Cardiac fibroblast (primary cell): ENCODE measurements at regions not wholly inside any gene's neighbourhood (a gene's known extent, or its start where the extent isn't known, plus 50 kb on each side); places are given as distances from the start of the nearest gene placed in this dataset.

ENCODE experiments used
- DNase-seq, 2 donors: peaks; one replicate each; pipeline versions ENCODE4 v3.0.0 to v3.0.0-alpha.2; 2010; ENCODE audit warnings: low read depth in 2 of 2
- H3K4me3 ChIP-seq, 2 donors: replicated peaks in 1 of 2; 1 replicate in 1 of 2; 2 replicates in 1 of 2; pipeline ENCODE4 v1.5.1; 2011; ENCODE audit warnings: low read depth in 2 of 2, low read length in 2 of 2, mild to moderate bottlenecking in 2 of 2, moderate library complexity in 1 of 2
- CTCF ChIP-seq: IDR thresholded peaks from one replicate; pipeline ENCODE4 v1.5.1; 2011; ENCODE audit warnings: low read depth, mild to moderate bottlenecking, low read length, inconsistent platforms

DNA sequence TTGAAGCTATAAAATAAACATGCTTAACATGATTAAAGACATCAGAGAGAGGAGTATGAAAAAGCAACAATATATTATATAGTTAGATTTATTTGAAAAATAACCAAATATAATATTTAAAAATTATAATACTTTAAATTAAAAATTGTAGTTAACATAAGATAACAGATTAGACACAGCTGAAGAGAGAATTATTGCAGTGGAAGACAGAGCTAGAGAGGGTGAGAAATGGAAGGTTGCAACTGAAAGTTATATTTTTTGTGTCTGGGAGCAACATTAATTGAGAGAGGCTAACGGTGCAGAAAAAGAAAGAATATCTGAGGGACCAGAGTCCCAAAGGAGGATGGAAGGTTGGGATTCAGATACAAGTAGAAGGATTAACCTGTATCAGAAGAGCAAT lies 548.9 kb upstream of the FZD8 start:
- no peak overlapping the region for H3K4me3 ChIP-seq
- TF ChIP-seq CTCF: no peak
- DNase-seq: no peak

GRCh38 chr10:36188461-36188860 lies 546.4 kb upstream of the FZD8 start:
- no peak overlapping the region for H3K4me3 ChIP-seq
- DNase-seq: peak; percentile 26 to 34
- no peak for TF ChIP-seq CTCF

GRCh38 chr10:36188080-36188453 lies 546.0 kb upstream of the FZD8 start:
- H3K4me3 ChIP-seq: no peak overlapping the region
- no peak for TF ChIP-seq CTCF
- DNase-seq: peak; percentile 30 to 37

- TF ChIP-seq CTCF: no peak
- H3K4me3 ChIP-seq: no peak overlapping the region
- DNase-seq: no peak
Measured at GRCh38 chr10:36187380-36188079, 545.4 kb upstream of the FZD8 start.

DNA sequence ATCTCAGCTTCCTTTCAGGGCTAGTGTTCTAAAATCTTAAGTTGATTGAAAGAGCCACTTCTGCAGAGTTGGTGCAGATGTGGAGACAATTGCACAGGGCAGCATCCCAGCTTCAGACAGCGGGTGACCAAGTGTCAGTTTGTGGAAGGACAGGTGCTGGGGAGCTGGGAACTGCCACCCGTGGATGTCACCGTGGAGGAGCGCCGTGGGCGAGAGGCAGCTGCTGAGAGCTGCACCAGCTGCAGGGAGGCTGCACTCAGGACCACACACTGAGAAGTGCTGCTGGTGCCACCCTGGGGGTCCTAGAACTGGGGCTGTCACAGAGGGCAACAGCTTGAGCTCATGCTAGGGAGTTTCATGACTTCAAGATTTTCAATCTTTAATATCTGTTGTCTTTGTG lies 543.0 kb upstream of the FZD8 start:
- DNase-seq: no peak

DNA sequence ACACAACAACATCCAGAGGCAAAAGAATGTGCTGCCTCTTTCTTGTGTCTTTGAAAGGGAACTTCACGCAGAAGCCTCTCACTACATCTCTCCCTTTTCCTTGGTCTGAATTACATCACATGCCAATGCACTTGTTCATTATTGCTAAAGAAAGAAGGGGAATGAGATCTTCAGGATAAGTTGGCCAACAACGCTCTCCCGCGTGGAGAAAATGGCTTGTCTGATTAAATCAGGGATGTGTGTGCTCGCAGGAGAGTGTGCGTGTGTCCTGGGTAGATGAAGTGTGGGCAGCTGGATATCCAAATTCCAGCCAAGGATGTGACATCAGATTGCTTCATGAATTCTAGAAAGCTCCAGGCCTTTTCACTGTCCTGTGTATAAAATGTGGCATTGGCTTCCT lies 541.6 kb upstream of the FZD8 start:
- peak in 1 of 2 donors; percentile 29 for DNase-seq
- no peak overlapping the region for H3K4me3 ChIP-seq
- no peak for TF ChIP-seq CTCF

More for the DNA sequence above, 543.0 kb upstream of the FZD8 start:
- H3K4me3 ChIP-seq: no peak overlapping the region
- no peak for TF ChIP-seq CTCF

GRCh38 chr10:36183056-36183455 lies 541.0 kb upstream of the FZD8 start:
- H3K4me3 ChIP-seq: no peak overlapping the region
- no peak for TF ChIP-seq CTCF
- no peak for DNase-seq
